Small intestine (tissue), 7 donors: ENCODE measurements at regions not wholly inside any gene's neighbourhood (a gene's known extent, or its start where the extent isn't known, plus 50 kb on each side); places are given as distances from the start of the nearest gene placed in this dataset.

Experiments used
- DNase-seq, 2 donors: peaks; one replicate each; pipeline versions ENCODE4 v3.0.0 to v3.0.0-alpha.2; 2013
- FAIRE-seq: peaks from 2 replicates; lab custom pipeline; 2012; peaks lifted over from hg19 to GRCh38; lab: Jason Lieb, UNC
- H3K27ac ChIP-seq, 3 donors: one replicate each; pipeline ENCODE4 v1.5.1; 2013; ENCODE audit warnings: low read length in 2 of 3, mild to moderate bottlenecking in 2 of 3, control low read depth in 1 of 3, inconsistent platforms in 1 of 3, low read depth in 1 of 3, moderate library complexity in 1 of 3
- H3K27me3 ChIP-seq, 3 donors: one replicate each; pipeline ENCODE4 v1.6.1; 2013; ENCODE audit warnings: low read length in 3 of 3, inconsistent platforms in 1 of 3; ENCODE audit not compliant: control insufficient read depth in 3 of 3, insufficient read depth in 3 of 3
- H3K36me3 ChIP-seq, 3 donors: one replicate each; pipeline ENCODE4 v1.6.1; 2013; ENCODE audit warnings: low read length in 3 of 3, inconsistent platforms in 1 of 3, low read depth in 1 of 3, mild to moderate bottlenecking in 1 of 3, moderate library complexity in 1 of 3; ENCODE audit not compliant: control insufficient read depth in 3 of 3, insufficient read depth in 2 of 3
- H3K4me1 ChIP-seq, 3 donors: one replicate each; pipeline ENCODE4 v1.6.1; 2013; ENCODE audit warnings: low read length in 2 of 3, inconsistent platforms in 1 of 3, low read depth in 1 of 3, mild to moderate bottlenecking in 1 of 3, moderate library complexity in 1 of 3; ENCODE audit not compliant: control insufficient read depth in 3 of 3, insufficient read depth in 2 of 3
- H3K4me3 ChIP-seq, 3 donors: one replicate each; pipeline ENCODE4 v1.5.1; 2013; ENCODE audit warnings: low read length in 3 of 3, control low read depth in 1 of 3, inconsistent platforms in 1 of 3, low read depth in 1 of 3, mild to moderate bottlenecking in 1 of 3, moderate library complexity in 1 of 3
- H3K9me3 ChIP-seq, 2 donors: one replicate each; pipeline ENCODE4 v1.6.1; 2013; ENCODE audit warnings: low read depth in 1 of 2, low read length in 1 of 2; ENCODE audit not compliant: control insufficient read depth in 2 of 2, insufficient read depth in 1 of 2
- WGBS, 3 donors: extraction: QIAGEN DNeasy Blood & Tissue Kit; methylation state at CpG; one replicate each; pipeline ENCODE4 v1.1.7; 2013; 5-methylcytosine and 5-hydroxymethylcytosine counted together
- donor health status: healthy with polysubstance abuse.
- donor health status: control.
- donor health status: control.
- donor health status: Bipolar disorder and iron deficiency.
- donor health status: healthy.

DNA sequence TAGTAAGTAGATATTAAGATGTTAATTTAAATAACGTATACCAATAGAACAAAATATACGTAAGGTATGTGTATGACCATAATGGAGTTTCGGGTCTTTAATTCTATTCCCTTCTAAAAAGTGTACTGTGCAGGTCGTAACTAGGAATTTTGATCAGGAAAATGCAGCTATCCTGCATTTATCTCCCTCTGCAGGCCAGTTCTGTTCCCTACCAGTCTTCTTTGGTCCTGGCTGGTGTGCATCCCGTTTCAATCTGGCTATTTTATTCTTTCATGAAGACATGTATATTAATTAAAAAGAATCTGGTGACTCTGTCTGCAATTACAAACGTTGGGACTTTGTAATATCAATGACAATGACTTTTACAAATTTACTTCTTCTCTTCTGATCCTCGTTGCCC lies 534.1 kb upstream of the AADAT start:
- FAIRE-seq: no peak
- no peaks in the 10 kb centered on the region for H3K9me3 ChIP-seq
- no peak overlapping the region for H3K4me3 ChIP-seq
- no peaks in the 10 kb centered on the region for H3K27me3 ChIP-seq
- DNase-seq: no peak
- no peaks in the 10 kb centered on the region for H3K4me1 ChIP-seq
- H3K36me3 ChIP-seq: no peaks in the 10 kb centered on the region
- WGBS, 3 donors: 60 to 71% (median 61%) methylated on average over 7 of the region's 7 CpGs
- H3K27ac ChIP-seq: no peak overlapping the region

GRCh38 chr4:170610434-170610833 lies 520.7 kb upstream of the AADAT start:
- Histone ChIP-seq H3K27ac (no peak overlapping the region), H3K4me3 (no peak overlapping the region), H3K27me3 (no peaks in the 10 kb centered on the region), H3K36me3 (no peaks in the 10 kb centered on the region), H3K9me3 (no peaks in the 10 kb centered on the region), H3K4me1 (no peaks in the 10 kb centered on the region)
- FAIRE-seq (no peak), DNase-seq (no peak)
- 79 to 89% (median 84%) methylated on average over 2 of the region's 2 CpGs for WGBS, 3 donors

- H3K36me3 ChIP-seq: no peaks in the 10 kb centered on the region
- DNase-seq (no peak), FAIRE-seq (no peak)
- no peaks in the 10 kb centered on the region for H3K27me3 ChIP-seq
- 85 to 91% (median 90%) methylated on average over 4 of the region's 4 CpGs for WGBS, 3 donors
- no peak overlapping the region for H3K4me3 ChIP-seq
- H3K9me3 ChIP-seq: no peaks in the 10 kb centered on the region
- no peak overlapping the region for H3K27ac ChIP-seq
- no peaks in the 10 kb centered on the region for H3K4me1 ChIP-seq
These were observed 510.1 kb upstream of the AADAT start for GRCh38 chr4:170599894-170600293.

DNA sequence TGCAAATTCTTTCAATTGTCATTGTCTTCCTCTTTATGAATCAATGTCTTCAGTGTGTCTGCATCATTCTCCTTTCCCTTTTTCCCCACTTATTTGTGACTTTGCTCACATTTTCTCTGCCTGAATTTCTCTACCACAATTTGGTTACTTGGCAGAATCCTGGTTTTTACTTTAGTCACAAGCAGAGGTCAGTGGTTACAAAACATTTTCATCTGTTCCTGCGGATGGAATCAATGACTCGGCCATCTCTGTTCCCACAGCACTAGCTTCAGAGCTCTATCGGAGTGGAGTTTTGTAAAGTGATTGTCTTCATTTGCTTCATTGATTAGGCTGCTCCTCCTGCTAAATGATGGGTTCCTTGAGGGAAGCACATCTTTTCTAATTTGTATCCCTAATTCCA lies 501.3 kb upstream of the AADAT start:
- Histone ChIP-seq H3K4me1 (no peaks in the 10 kb centered on the region), H3K36me3 (no peaks in the 10 kb centered on the region), H3K27ac (no peak overlapping the region), H3K9me3 (no peaks in the 10 kb centered on the region), H3K4me3 (no peak overlapping the region), H3K27me3 (no peaks in the 10 kb centered on the region)
- FAIRE-seq: no peak
- WGBS, 3 donors: 90 to 95% (median 93%) methylated on average over 3 of the region's 3 CpGs
- DNase-seq: no peak

DNA sequence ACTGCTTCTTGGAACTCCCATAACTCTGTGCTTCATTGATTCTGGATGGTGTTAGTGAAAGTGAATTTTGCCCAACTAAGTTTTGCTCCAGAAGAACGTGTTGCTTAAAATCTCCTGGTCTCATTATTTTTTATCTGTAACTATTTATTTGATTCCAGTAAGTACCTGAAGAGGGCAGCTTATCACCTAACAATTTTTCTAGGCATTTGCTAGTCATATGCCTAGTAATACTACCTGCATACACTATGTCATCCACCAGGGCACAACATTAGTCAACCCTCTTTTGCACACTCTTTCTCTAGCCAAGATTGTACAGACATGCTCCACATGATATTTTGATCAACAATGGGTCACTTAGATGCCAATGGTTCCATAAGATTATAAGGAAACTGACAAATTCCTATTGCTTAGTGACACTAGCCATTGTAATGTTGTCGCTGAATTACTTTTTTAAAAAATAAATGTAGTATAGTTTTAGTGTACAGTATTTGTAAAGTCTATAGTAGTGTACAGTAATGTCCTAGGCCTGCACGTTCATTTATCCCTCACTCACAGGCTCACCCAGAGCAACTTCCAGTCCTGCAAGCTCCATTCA lies 499.9 kb upstream of the AADAT start:
- DNase-seq (peak; percentile 32 to 45), FAIRE-seq (no peak)
- H3K9me3 ChIP-seq: no peaks in the 10 kb centered on the region
- no peaks in the 10 kb centered on the region for H3K36me3 ChIP-seq
- H3K4me3 ChIP-seq: no peak overlapping the region
- no peaks in the 10 kb centered on the region for H3K4me1 ChIP-seq
- no peaks in the 10 kb centered on the region for H3K27me3 ChIP-seq
- WGBS, 3 donors: 55 to 63% (median 60%) methylated on average over 3 of the region's 3 CpGs
- H3K27ac ChIP-seq: no peak overlapping the region

- Histone ChIP-seq H3K4me1 (no peaks in the 10 kb centered on the region), H3K4me3 (no peak overlapping the region), H3K27me3 (no peaks in the 10 kb centered on the region), H3K27ac (no peak overlapping the region), H3K9me3 (peaks cover 0 to 7% of the 10 kb centered on the region in 2 donors), H3K36me3 (no peaks in the 10 kb centered on the region)
- no peak for DNase-seq
- WGBS, 3 donors: 84 to 88% (median 86%) methylated on average over 5 of the region's 5 CpGs
- no peak for FAIRE-seq
These were observed 492.2 kb upstream of the AADAT start for GRCh38 chr4:170581969-170582368.

- Histone ChIP-seq H3K27me3 (no peaks in the 10 kb centered on the region), H3K9me3 (peaks cover 0 to 7% of the 10 kb centered on the region in 2 donors), H3K36me3 (no peaks in the 10 kb centered on the region), H3K4me1 (no peaks in the 10 kb centered on the region), H3K4me3 (no peak overlapping the region), H3K27ac (no peak overlapping the region)
- 36 to 70% (median 39%) methylated on average over 7 of the region's 7 CpGs for WGBS, 3 donors
- DNase-seq (peak in 1 of 2 donors; percentile 52), FAIRE-seq (no peak)
These were observed 491.6 kb upstream of the AADAT start for GRCh38 chr4:170581322-170581721.

DNA sequence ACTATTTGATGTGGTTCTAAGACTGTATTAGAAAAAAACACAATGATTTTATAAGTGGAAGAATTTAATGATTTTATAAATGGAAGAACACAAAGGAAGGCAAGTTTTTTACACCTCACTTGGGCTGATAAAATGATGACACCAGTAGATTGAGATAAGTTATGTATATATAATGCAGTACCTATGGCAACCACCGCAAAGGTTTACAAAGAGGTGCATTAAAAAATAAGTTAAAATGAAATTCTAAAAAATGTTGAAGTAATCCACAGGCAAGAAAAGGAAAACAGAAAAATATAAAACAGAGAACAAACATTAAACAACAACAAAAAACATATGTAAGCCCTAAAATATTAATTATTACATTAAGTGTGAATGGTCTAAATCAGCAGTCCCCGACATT lies 490.9 kb upstream of the AADAT start:
- Histone ChIP-seq H3K4me1 (no peaks in the 10 kb centered on the region), H3K27ac (no peak overlapping the region), H3K4me3 (no peak overlapping the region), H3K27me3 (no peaks in the 10 kb centered on the region), H3K36me3 (no peaks in the 10 kb centered on the region), H3K9me3 (peaks cover 0 to 7% of the 10 kb centered on the region in 2 donors)
- DNase-seq (no peak), FAIRE-seq (no peak)
- WGBS, 3 donors: 77 to 94% (median 87%) methylated on average over 2 of the region's 2 CpGs

GRCh38 chr4:170538821-170539473 lies 449.2 kb upstream of the AADAT start:
- no peak overlapping the region for H3K27ac ChIP-seq
- no peaks in the 10 kb centered on the region for H3K27me3 ChIP-seq
- H3K4me1 ChIP-seq: no peaks in the 10 kb centered on the region
- FAIRE-seq (no peak), DNase-seq (no peak)
- no peak overlapping the region for H3K4me3 ChIP-seq
- H3K36me3 ChIP-seq: no peaks in the 10 kb centered on the region
- H3K9me3 ChIP-seq: no peaks in the 10 kb centered on the region
